ENCODE measurements at regions not wholly inside any gene's neighbourhood (a gene's known extent, or its start where the extent isn't known, plus 50 kb on each side); places are given as distances from the start of the nearest gene placed in this dataset.

DNA sequence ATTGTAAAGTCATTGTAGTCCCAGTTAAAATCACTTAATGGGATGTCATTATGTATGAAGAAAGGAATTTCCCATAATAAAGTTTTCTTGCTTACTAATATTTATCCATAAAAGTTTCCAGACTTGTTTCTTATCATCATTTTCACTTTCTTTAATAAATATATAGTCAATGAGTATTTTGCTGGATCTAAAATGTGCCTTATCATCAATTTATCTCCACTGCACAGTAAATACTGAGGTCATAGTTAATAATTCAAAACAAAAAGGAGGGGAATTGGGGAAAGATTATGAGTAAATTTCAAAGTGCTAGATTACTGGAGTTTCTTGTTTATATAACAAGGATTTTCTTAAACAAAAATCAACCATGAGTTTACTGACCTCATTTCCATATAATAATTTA is 279.5 kb upstream of the DKK2 start:
- TF ChIP-seq ZFX (IDR thresholded peaks at IDR 0.05; ENCODE audit: borderline replicate concordance): no peak
- TF ChIP-seq, protein P1, sequence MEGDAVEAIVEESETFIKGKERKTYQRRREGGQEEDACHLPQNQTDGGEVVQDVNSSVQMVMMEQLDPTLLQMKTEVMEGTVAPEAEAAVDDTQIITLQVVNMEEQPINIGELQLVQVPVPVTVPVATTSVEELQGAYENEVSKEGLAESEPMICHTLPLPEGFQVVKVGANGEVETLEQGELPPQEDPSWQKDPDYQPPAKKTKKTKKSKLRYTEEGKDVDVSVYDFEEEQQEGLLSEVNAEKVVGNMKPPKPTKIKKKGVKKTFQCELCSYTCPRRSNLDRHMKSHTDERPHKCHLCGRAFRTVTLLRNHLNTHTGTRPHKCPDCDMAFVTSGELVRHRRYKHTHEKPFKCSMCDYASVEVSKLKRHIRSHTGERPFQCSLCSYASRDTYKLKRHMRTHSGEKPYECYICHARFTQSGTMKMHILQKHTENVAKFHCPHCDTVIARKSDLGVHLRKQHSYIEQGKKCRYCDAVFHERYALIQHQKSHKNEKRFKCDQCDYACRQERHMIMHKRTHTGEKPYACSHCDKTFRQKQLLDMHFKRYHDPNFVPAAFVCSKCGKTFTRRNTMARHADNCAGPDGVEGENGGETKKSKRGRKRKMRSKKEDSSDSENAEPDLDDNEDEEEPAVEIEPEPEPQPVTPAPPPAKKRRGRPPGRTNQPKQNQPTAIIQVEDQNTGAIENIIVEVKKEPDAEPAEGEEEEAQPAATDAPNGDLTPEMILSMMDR (IDR thresholded peaks at IDR 0.05): no peak
- no peak overlapping the region for H3K27ac ChIP-seq

DNA sequence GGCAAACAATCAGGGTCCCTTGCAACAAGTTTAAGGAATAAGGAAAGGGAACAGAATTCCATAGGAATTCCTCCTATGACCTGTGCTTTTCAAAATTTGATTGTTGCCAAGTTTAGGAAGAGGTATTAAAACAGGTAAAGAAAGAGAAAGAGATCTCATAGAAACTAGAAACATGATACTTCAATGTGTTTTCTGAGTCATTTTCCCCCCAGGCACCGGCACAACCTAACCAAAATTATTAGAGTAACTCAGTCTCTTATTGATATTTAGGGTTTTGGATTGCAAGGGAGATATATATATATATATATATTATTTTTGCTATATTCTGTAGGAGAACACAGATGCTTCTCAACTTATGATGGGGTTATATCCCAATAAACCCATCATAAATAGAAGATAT is 278.0 kb upstream of the DKK2 start:
- TF ChIP-seq ZFX (IDR thresholded peaks at IDR 0.05; ENCODE audit: borderline replicate concordance): no peak
- TF ChIP-seq, protein P1 (IDR thresholded peaks at IDR 0.05): no peak
- H3K27ac ChIP-seq: no peak overlapping the region

DNA sequence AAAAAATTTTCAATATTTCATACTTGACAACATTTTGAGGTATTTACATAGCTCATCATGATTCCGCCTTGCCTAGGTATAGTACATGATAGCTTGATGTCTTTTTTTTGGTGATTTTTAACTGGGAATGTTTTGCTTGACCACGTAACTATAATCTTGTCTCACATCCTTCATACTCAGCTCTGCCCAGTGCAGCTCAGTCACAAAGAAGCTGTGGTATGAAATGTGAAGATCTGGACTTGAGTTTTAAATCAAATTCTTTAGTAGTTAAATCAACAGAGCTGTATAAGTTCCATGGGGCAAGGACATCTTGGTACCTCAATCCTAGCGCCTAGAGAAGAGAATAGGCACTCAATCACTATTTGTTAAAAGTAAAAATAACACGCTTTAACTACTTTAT is 276.3 kb upstream of the DKK2 start:
- TF ChIP-seq ZFX (IDR thresholded peaks at IDR 0.05; ENCODE audit: borderline replicate concordance): no peak
- TF ChIP-seq, protein P1 (IDR thresholded peaks at IDR 0.05): no peak
- H3K27ac ChIP-seq: no peak overlapping the region

DNA sequence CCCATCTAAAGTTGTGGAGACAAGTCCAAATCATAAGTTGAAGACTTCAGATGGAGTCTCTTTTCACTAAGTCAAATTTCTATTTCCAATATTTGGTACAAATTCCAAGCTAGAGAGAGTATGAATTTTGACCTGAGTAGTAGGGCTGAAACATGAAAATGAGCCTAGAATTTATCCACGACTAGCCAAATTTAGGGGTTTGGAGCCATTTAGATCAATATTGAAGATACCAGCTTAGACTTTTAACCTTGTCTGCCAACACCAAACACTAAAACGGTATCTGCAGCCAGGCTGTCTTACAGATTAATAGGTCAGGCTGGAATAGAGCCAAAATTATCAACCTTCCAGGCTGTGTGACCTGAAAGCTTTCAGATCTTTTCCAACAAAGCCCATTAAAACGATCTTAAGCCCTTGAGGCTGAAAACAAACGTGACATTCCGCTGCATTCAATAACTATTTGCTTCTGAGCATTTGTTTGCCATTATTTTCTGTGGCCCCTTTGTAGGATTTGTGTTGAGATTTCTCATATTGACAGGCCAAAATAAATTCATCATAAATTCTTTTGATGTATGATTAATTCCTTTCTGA is 268.7 kb upstream of the DKK2 start:
- H3K27ac ChIP-seq: no peak overlapping the region
- TF ChIP-seq, protein P1 (IDR thresholded peaks at IDR 0.05): no peak
- TF ChIP-seq ZFX (IDR thresholded peaks at IDR 0.05; ENCODE audit: borderline replicate concordance): no peak

DNA sequence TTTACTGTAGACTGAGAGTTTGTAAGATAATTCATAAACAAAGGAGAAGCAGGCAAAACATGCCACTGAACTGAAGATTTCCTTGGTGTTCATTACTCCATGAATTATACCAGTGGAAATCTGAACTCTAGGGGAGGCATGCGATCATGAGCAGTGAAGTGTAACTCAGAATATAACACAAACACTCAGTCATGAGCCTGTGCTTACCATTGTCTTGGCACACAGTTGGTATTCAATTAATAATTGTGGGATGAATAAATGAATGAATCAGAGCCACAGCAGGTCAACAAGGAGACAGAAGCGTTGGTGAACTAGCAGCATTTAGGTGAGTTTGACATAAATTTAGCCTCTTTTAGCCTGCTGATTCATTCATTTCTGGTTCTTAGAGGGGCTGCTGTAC is 263.5 kb upstream of the DKK2 start:
- no peak overlapping the region for H3K27ac ChIP-seq
- TF ChIP-seq, protein P1 (IDR thresholded peaks at IDR 0.05): no peak
- no peak for TF ChIP-seq ZFX (IDR thresholded peaks at IDR 0.05; ENCODE audit: borderline replicate concordance)

DNA sequence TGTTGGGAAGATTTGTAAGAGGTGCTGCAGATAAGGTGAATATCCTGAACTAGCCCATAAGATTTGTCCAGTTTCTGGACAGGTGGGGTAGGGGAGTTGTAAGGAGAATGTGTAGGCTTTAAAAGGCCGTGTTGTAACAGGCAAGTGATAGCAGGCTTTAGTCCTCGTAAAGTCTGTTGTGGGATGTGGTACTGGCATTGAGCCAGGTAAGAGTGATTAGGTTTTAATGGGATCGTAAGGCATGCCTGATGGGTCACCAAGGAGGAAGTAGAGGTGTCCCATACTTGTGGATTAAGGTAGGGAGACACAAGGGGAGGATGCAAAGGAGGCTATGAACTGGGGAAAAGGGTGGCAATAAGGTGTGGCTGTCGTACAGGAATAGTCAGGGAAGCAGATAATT is 256.9 kb upstream of the DKK2 start:
- H3K27ac ChIP-seq: no peak overlapping the region
- TF ChIP-seq, protein P1 (IDR thresholded peaks at IDR 0.05): no peak
- TF ChIP-seq ZFX (IDR thresholded peaks at IDR 0.05; ENCODE audit: borderline replicate concordance): no peak

DNA sequence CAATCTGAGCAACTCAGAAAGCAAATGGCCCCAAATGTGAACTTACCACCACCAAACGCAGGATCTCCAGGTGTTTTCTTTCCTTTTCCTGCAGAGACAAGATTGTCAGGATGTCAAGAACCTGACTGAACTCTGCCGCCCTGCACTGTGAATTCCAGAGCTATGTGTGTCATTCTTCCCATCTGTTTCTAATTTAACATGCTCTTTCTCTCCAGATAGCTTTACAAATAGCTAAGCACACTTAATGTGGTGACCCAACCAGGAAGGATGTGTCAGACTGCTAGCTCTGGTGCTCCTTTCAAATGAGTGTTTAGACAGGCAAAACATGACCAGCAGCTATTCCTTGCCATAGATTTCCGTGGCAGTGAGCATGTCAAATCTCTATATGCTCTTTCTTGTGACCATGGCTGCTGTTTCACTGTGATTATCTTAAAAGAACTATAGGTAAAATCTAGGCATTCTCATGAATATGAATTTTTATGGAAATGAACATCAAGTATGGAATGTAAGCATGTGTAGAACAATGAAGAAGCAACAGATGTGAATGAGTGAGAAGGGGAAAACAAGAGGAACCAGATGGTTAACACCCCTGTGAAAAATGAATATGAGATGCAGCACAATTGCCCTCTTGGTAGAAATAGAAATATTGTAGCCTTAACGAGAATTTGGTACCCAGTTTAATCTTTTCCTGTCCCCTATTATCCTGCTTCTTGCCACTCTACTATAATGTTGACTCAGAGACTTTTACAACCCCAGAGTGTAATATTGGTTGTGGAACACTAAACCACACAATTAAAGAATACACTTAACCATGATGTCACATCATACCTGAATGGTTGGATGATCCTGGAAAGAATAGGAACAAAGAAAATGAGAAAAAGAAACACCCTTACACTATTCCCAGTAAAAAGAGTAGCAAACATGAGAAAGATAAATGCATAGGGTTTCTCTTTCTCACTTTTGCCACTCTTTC is 247.8 kb upstream of the DKK2 start:
- no peak overlapping the region for H3K27ac ChIP-seq
- TF ChIP-seq, protein P1 (IDR thresholded peaks at IDR 0.05): no peak
- TF ChIP-seq ZFX (IDR thresholded peaks at IDR 0.05; ENCODE audit: borderline replicate concordance): no peak

Measured in 22Rv1 (cell line).